ENCODE measurements at regions not wholly inside any gene's neighbourhood (a gene's known extent, or its start where the extent isn't known, plus 50 kb on each side); places are given as distances from the start of the nearest gene placed in this dataset.

DNA sequence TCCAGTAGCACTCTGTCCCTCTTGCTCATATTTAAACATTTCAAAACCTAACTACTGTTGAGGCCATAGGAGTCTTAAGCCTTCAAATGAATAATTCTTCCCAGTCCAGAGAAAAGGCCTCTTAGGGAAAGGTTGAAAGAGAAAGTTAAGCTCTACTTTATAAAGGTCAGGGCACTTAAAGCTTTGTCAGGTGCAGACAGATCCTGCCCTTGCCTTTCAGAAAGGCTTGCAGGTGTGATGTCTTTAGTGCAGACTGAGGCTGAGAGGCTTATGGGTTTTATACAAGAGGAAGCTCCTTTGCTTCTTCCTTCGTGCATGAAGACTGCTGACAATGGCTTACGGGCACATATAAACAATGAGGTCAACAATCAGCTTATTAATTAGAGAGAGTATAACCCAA, 105.0 kb upstream of the LINC00305 start:
- H3K27me3 Mint-ChIP-seq, result no peaks in the 10 kb centered on the region
- no peaks in the 10 kb centered on the region for H3K36me3 Mint-ChIP-seq (ENCODE audit: low read depth)
- no peaks in the 10 kb centered on the region for H3K4me1 Mint-ChIP-seq (ENCODE audit: low read depth)
- ATAC-seq (no peak), DNase-seq (no peak)
- H3K9me3 Mint-ChIP-seq, result no peaks in the 10 kb centered on the region
- CTCF ChIA-PET, result no interaction called here
- intact Hi-C loops (cut with micrococcal nuclease), result no loop called here
- no peak overlapping the region for H3K4me3 Mint-ChIP-seq
- no peak overlapping the region for H3K27ac Mint-ChIP-seq
- POLR2A ChIA-PET, result no interaction called here
- TF ChIP-seq, protein P1, sequence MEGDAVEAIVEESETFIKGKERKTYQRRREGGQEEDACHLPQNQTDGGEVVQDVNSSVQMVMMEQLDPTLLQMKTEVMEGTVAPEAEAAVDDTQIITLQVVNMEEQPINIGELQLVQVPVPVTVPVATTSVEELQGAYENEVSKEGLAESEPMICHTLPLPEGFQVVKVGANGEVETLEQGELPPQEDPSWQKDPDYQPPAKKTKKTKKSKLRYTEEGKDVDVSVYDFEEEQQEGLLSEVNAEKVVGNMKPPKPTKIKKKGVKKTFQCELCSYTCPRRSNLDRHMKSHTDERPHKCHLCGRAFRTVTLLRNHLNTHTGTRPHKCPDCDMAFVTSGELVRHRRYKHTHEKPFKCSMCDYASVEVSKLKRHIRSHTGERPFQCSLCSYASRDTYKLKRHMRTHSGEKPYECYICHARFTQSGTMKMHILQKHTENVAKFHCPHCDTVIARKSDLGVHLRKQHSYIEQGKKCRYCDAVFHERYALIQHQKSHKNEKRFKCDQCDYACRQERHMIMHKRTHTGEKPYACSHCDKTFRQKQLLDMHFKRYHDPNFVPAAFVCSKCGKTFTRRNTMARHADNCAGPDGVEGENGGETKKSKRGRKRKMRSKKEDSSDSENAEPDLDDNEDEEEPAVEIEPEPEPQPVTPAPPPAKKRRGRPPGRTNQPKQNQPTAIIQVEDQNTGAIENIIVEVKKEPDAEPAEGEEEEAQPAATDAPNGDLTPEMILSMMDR (IDR thresholded peaks at IDR 0.05), result no peak

DNA sequence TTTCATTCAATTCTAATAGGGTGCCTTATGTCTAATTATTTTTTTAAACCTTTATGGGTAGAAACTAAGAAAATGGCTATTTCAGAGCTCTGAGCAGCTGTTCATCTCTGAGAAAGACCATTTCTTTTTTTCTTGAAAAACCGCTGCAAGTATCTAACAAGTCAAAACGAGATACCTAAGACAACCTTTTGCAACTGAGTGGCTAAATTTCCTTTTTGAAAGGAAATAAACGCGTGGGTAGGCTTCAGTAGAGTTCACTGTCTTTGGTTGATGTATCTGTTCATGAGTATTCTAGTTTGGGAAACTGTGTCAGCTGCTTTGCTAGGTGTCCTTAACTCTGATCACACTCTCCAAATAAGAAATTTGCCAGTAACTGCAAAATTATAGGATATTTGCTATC, 104.3 kb upstream of the LINC00305 start:
- intact Hi-C loops (cut with micrococcal nuclease), result no loop called here
- no peak for DNase-seq
- Mint-ChIP-seq H3K9me3 (no peaks in the 10 kb centered on the region), H3K27ac (no peak overlapping the region), H3K36me3 (ENCODE audit: low read depth) (no peaks in the 10 kb centered on the region), H3K27me3 (no peaks in the 10 kb centered on the region), H3K4me1 (ENCODE audit: low read depth) (no peaks in the 10 kb centered on the region), H3K4me3 (no peak overlapping the region)
- TF ChIP-seq, protein P1 (IDR thresholded peaks at IDR 0.05), result no peak
- POLR2A ChIA-PET, result no interaction called here
- CTCF ChIA-PET, result interaction anchor here (0.9 kb wide), 1 partner anchor 217 kb away, joined by 4 read pairs; no protein-coding TSS in a partner anchor
- no peak for ATAC-seq

- ChIA-PET POLR2A (no interaction called here), CTCF (no interaction called here)
- no peak for ATAC-seq
- H3K27me3 Mint-ChIP-seq, result no peaks in the 10 kb centered on the region
- H3K9me3 Mint-ChIP-seq, result no peaks in the 10 kb centered on the region
- intact Hi-C loops (cut with micrococcal nuclease), result no loop called here
- no peaks in the 10 kb centered on the region for H3K36me3 Mint-ChIP-seq (ENCODE audit: low read depth)
- TF ChIP-seq, protein P1 (IDR thresholded peaks at IDR 0.05), result no peak
- no peak overlapping the region for H3K27ac Mint-ChIP-seq
- H3K4me1 Mint-ChIP-seq (ENCODE audit: low read depth), result no peaks in the 10 kb centered on the region
- no peak for DNase-seq
- H3K4me3 Mint-ChIP-seq, result no peak overlapping the region
These were observed 99.9 kb upstream of the LINC00305 start for GRCh38 chr18:64248836-64249235.

- Mint-ChIP-seq H3K27ac (no peak overlapping the region), H3K27me3 (no peaks in the 10 kb centered on the region), H3K36me3 (ENCODE audit: low read depth) (no peaks in the 10 kb centered on the region), H3K9me3 (no peaks in the 10 kb centered on the region), H3K4me3 (no peak overlapping the region), H3K4me1 (ENCODE audit: low read depth) (no peaks in the 10 kb centered on the region)
- intact Hi-C loops (cut with micrococcal nuclease), result no loop called here
- ATAC-seq (no peak), DNase-seq (no peak)
- ChIA-PET POLR2A (no interaction called here), CTCF (interaction anchor here (1.2 kb wide), 1 partner anchor 11 kb away, joined by 3 read pairs; no protein-coding TSS in a partner anchor)
- TF ChIP-seq, protein P1 (IDR thresholded peaks at IDR 0.05), result no peak
These were observed 96.4 kb upstream of the LINC00305 start for GRCh38 chr18:64245126-64245861.

DNA sequence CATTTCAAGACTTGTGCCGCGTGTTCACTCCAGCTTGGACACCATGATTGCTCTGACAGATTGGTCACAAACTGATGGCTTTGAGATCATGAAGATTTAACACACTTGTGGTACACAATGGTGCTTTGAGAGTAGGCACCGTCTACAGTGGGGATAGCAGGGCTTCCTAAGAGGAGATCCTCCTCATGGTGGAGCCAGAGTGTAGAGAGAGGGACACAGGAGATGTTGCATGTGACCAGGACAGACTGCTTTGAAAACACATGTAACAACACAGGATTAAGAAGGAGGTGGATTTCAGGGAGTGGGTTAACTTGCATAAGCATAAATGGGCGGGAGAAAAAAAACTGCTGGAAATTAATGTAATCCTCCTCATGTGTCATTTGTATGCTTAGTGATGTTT, 95.7 kb upstream of the LINC00305 start:
- intact Hi-C loops (cut with micrococcal nuclease), result no loop called here
- Mint-ChIP-seq H3K27me3 (no peaks in the 10 kb centered on the region), H3K4me1 (ENCODE audit: low read depth) (no peaks in the 10 kb centered on the region), H3K9me3 (no peaks in the 10 kb centered on the region), H3K4me3 (no peak overlapping the region), H3K36me3 (ENCODE audit: low read depth) (no peaks in the 10 kb centered on the region), H3K27ac (no peak overlapping the region)
- TF ChIP-seq, protein P1 (IDR thresholded peaks at IDR 0.05), result no peak
- DNase-seq (no peak), ATAC-seq (no peak)
- POLR2A ChIA-PET, result no interaction called here
- CTCF ChIA-PET, result interaction anchor here (1.2 kb wide), 1 partner anchor 10 kb away, joined by 3 read pairs; no protein-coding TSS in a partner anchor
